Fibroblast of skin of scalp (primary cell): ENCODE measurements at regions not wholly inside any gene's neighbourhood (a gene's known extent, or its start where the extent isn't known, plus 50 kb on each side); places are given as distances from the start of the nearest gene placed in this dataset.

Experiments
- DNase-seq: peaks from one replicate; pipeline ENCODE4 v3.0.0-alpha.2; 2013

- peak; percentile 53 for DNase-seq
Observed at GRCh38 chr14:96143906-96144305, 60.7 kb upstream of the BDKRB2 start.

- DNase-seq = peak; percentile 92
Observed at GRCh38 chr14:96145116-96145864, 59.3 kb upstream of the BDKRB2 start.

- DNase-seq = peak; percentile 84
Observed at GRCh38 chr14:96146131-96146771, 58.4 kb upstream of the BDKRB2 start.

- no peak for DNase-seq
Observed at GRCh38 chr14:96148631-96149030, 56.0 kb upstream of the BDKRB2 start.

GRCh38 chr14:96149131-96149530 lies 55.5 kb upstream of the BDKRB2 start:
- no peak for DNase-seq

GRCh38 chr14:96150214-96150613 lies 54.4 kb upstream of the BDKRB2 start:
- DNase-seq = no peak

GRCh38 chr14:96151242-96151641 lies 53.4 kb upstream of the BDKRB2 start:
- DNase-seq = no peak

GRCh38 chr14:96153003-96153402 lies 51.6 kb upstream of the BDKRB2 start:
- DNase-seq = no peak
